GM23248 (cell line): ENCODE measurements at regions not wholly inside any gene's neighbourhood (a gene's known extent, or its start where the extent isn't known, plus 50 kb on each side); places are given as distances from the start of the nearest gene placed in this dataset.

Experiments used
- DNase-seq: peaks from one replicate; pipeline ENCODE4 v3.0.0-alpha.2; 2015
- H2AFZ ChIP-seq: fragments of 200-600 bp; sonication (generic); 2 replicates; pipeline ENCODE4 v1.6.1; 2016; ENCODE audit warnings: antibody characterized with exemption
- H3F3A ChIP-seq: fragments of 200-600 bp; sonication (generic); 2 replicates; pipeline ENCODE4 v1.6.1; 2016; ENCODE audit warnings: mild to moderate bottlenecking, antibody characterized with exemption, mixed run types; ENCODE audit not compliant: insufficient read depth
- H3K27ac ChIP-seq: fragments of 200-600 bp; sonication (generic); 2 replicates; pipeline ENCODE4 v1.5.1; 2016; ENCODE audit warnings: mild to moderate bottlenecking
- H3K27me3 ChIP-seq: fragments of 200-600 bp; sonication (generic); replicated peaks from 2 replicates; pipeline ENCODE4 v1.6.1; 2016; ENCODE audit warnings: mild to moderate bottlenecking; ENCODE audit not compliant: insufficient read depth
- H3K36me3 ChIP-seq: fragments of 200-600 bp; sonication (generic); 2 replicates; pipeline ENCODE4 v1.6.1; 2016; ENCODE audit warnings: low read depth, mild to moderate bottlenecking
- H3K4me1 ChIP-seq: fragments of 200-600 bp; sonication (generic); 2 replicates; pipeline ENCODE4 v1.6.1; 2016; ENCODE audit warnings: mild to moderate bottlenecking; ENCODE audit not compliant: insufficient read depth
- H3K4me2 ChIP-seq: fragments of 200-600 bp; sonication (generic); one replicate; pipeline ENCODE4 v1.6.1; 2016; ENCODE audit warnings: mild to moderate bottlenecking; ENCODE audit not compliant: unreplicated experiment
- H3K4me3 ChIP-seq: fragments of 200-600 bp; sonication (generic); 2 replicates; pipeline ENCODE4 v1.5.1; 2016; ENCODE audit warnings: mild to moderate bottlenecking
- H3K79me2 ChIP-seq: fragments of 200-600 bp; sonication (generic); 2 replicates; pipeline ENCODE4 v1.6.1; 2016; ENCODE audit warnings: mild to moderate bottlenecking; ENCODE audit not compliant: insufficient read depth
- H3K9ac ChIP-seq: fragments of 200-600 bp; sonication (generic); 2 replicates; pipeline ENCODE4 v1.6.1; 2016; ENCODE audit warnings: mild to moderate bottlenecking
- H3K9me2 ChIP-seq: fragments of 200-600 bp; sonication (generic); 2 replicates; pipeline ENCODE4 v1.6.1; 2016; ENCODE audit warnings: mixed run types, mild to moderate bottlenecking, moderate library complexity; ENCODE audit not compliant: insufficient read depth
- H3K9me3 ChIP-seq: fragments of 200-600 bp; sonication (generic); one replicate; pipeline ENCODE4 v1.6.1; 2017; ENCODE audit warnings: low read depth
- H4K20me1 ChIP-seq: fragments of 200-600 bp; sonication (generic); 2 replicates; pipeline ENCODE4 v1.6.0; 2016; ENCODE audit not compliant: insufficient read depth
- EZH2 ChIP-seq: fragments of 200-600 bp; sonication (generic); IDR thresholded peaks from 2 replicates; pipeline ENCODE4 v1.6.1; 2018; ENCODE audit warnings: antibody characterized with exemption, mild to moderate bottlenecking; ENCODE audit not compliant: insufficient read depth, poor library complexity, severe bottlenecking
- EZH2phosphoT487 ChIP-seq: fragments of 200-600 bp; sonication (generic); IDR thresholded peaks from 2 replicates; pipeline ENCODE4 v1.6.1; 2018; ENCODE audit warnings: antibody characterized with exemption, moderate library complexity, mild to moderate bottlenecking, low read depth; ENCODE audit not compliant: insufficient read depth
- WGBS, 2 experiments: methylation state at CpG; one replicate each; pipeline ENCODE4 v1.1.6; 2015 to 2017; ENCODE audit warnings: low lambda C conversion rate in 2 of 2, low coverage in 1 of 2; ENCODE audit errors: missing lambda C conversion rate in 2 of 2; 5-methylcytosine and 5-hydroxymethylcytosine counted together
- in situ Hi-C: fragments of 300-500 bp; cut with MboI; formaldehyde crosslinking; loops from 2 replicates; pipeline ENCODE4 v1.15.0; 2020

- H3K36me3 ChIP-seq, result no peaks in the 10 kb centered on the region
- H3K9ac ChIP-seq, result no peak overlapping the region
- no peaks in the 10 kb centered on the region for H3K79me2 ChIP-seq
- no peaks in the 10 kb centered on the region for H3K9me3 ChIP-seq
- no peaks in the 10 kb centered on the region for H3K27me3 ChIP-seq
- 59 to 70% methylated on average over 1 of the region's 1 CpG for WGBS, 2 experiments
- no peak for DNase-seq
- H3K4me2 ChIP-seq, result no peak overlapping the region
- no peak overlapping the region for H2AFZ ChIP-seq
- in situ Hi-C loops, result no loop called here
- H3K4me1 ChIP-seq, result no peaks in the 10 kb centered on the region
- no peak overlapping the region for H3K4me3 ChIP-seq
- no peak overlapping the region for H3K27ac ChIP-seq
- no peaks in the 10 kb centered on the region for H3F3A ChIP-seq
- TF ChIP-seq EZH2phosphoT487, result no peak
- TF ChIP-seq EZH2, result no peak
- H3K9me2 ChIP-seq, result no peaks in the 10 kb centered on the region
- no peaks in the 10 kb centered on the region for H4K20me1 ChIP-seq
Observed at GRCh38 chr1:175894581-175894980, 151.2 kb upstream of the TNR start.

- WGBS, 2 experiments, result 68% methylated on average over 3 of the region's 3 CpGs
- DNase-seq, result no peak
- no peak overlapping the region for H3K27ac ChIP-seq
- H3K9ac ChIP-seq, result no peak overlapping the region
- no peaks in the 10 kb centered on the region for H3K9me3 ChIP-seq
- no peaks in the 10 kb centered on the region for H3K4me1 ChIP-seq
- H2AFZ ChIP-seq, result no peak overlapping the region
- no peak overlapping the region for H3K4me3 ChIP-seq
- no peak overlapping the region for H3K4me2 ChIP-seq
- H3K9me2 ChIP-seq, result no peaks in the 10 kb centered on the region
- no peaks in the 10 kb centered on the region for H3K27me3 ChIP-seq
- TF ChIP-seq EZH2phosphoT487 (no peak), EZH2 (no peak)
- H3K36me3 ChIP-seq, result no peaks in the 10 kb centered on the region
- H3F3A ChIP-seq, result no peaks in the 10 kb centered on the region
- no peaks in the 10 kb centered on the region for H3K79me2 ChIP-seq
- in situ Hi-C loops, result no loop called here
- no peaks in the 10 kb centered on the region for H4K20me1 ChIP-seq
Observed at GRCh38 chr1:175893192-175893591, 149.8 kb upstream of the TNR start.

GRCh38 chr1:175892686-175893085 is 149.3 kb upstream of the TNR start:
- in situ Hi-C loops, result no loop called here
- TF ChIP-seq EZH2phosphoT487 (no peak), EZH2 (no peak)
- H3K4me2 ChIP-seq, result no peak overlapping the region
- no peak overlapping the region for H3K4me3 ChIP-seq
- no peaks in the 10 kb centered on the region for H3F3A ChIP-seq
- WGBS, 2 experiments, result 79 to 83% methylated on average over 5 of the region's 5 CpGs
- H3K36me3 ChIP-seq, result no peaks in the 10 kb centered on the region
- no peaks in the 10 kb centered on the region for H3K27me3 ChIP-seq
- no peak overlapping the region for H2AFZ ChIP-seq
- no peaks in the 10 kb centered on the region for H3K9me3 ChIP-seq
- no peaks in the 10 kb centered on the region for H3K79me2 ChIP-seq
- no peak for DNase-seq
- no peaks in the 10 kb centered on the region for H3K9me2 ChIP-seq
- no peak overlapping the region for H3K27ac ChIP-seq
- H4K20me1 ChIP-seq, result no peaks in the 10 kb centered on the region
- no peak overlapping the region for H3K9ac ChIP-seq
- no peaks in the 10 kb centered on the region for H3K4me1 ChIP-seq

- no peak for TF ChIP-seq EZH2
- TF ChIP-seq EZH2phosphoT487, result no peak
- Histone ChIP-seq H3K9me2 (no peaks in the 10 kb centered on the region), H3K36me3 (no peaks in the 10 kb centered on the region), H3K27me3 (no peaks in the 10 kb centered on the region), H3K4me1 (no peaks in the 10 kb centered on the region), H3K79me2 (no peaks in the 10 kb centered on the region), H4K20me1 (no peaks in the 10 kb centered on the region), H3K4me2 (no peak overlapping the region), H3K27ac (no peak overlapping the region), H3K4me3 (no peak overlapping the region), H3K9me3 (no peaks in the 10 kb centered on the region), H3K9ac (no peak overlapping the region), H3F3A (no peaks in the 10 kb centered on the region), H2AFZ (no peak overlapping the region)
- no peak for DNase-seq
- 70 to 72% methylated on average over 10 of the region's 10 CpGs for WGBS, 2 experiments
- in situ Hi-C loops, result no loop called here
Observed at GRCh38 chr1:175891783-175892309, 148.5 kb upstream of the TNR start.

- Histone ChIP-seq H4K20me1 (no peaks in the 10 kb centered on the region), H3K9me3 (no peaks in the 10 kb centered on the region), H3K4me1 (no peaks in the 10 kb centered on the region), H3K27me3 (no peaks in the 10 kb centered on the region), H3K27ac (no peak overlapping the region), H3K79me2 (no peaks in the 10 kb centered on the region), H3K9ac (no peak overlapping the region), H3K9me2 (no peaks in the 10 kb centered on the region), H3K4me3 (no peak overlapping the region), H3F3A (no peaks in the 10 kb centered on the region), H3K4me2 (no peak overlapping the region), H3K36me3 (no peaks in the 10 kb centered on the region), H2AFZ (no peak overlapping the region)
- WGBS, 2 experiments, result 86 to 91% methylated on average over 7 of the region's 7 CpGs
- in situ Hi-C loops, result no loop called here
- no peak for DNase-seq
- TF ChIP-seq EZH2phosphoT487 (no peak), EZH2 (no peak)
Observed at GRCh38 chr1:175890958-175891357, 147.6 kb upstream of the TNR start.
